Lung (tissue), 11 donors: ENCODE measurements at regions not wholly inside any gene's neighbourhood (a gene's known extent, or its start where the extent isn't known, plus 50 kb on each side); places are given as distances from the start of the nearest gene placed in this dataset.

Experiments
- ATAC-seq: fragments of 200-7000 bp; cut with Tn5 transposase; one replicate; pipeline ENCODE4 v1.9.1; 2020; ENCODE audit warnings: moderate number of reproducible peaks; ENCODE audit not compliant: insufficient read depth, low FRiP score
- DNase-seq, 3 donors: peaks; one replicate each; pipeline ENCODE4 v3.0.0-alpha.2; 2013 to 2017
- H3K27ac ChIP-seq, 2 donors: one replicate each; pipeline ENCODE4 v1.5.1; 2013; ENCODE audit warnings: mild to moderate bottlenecking in 2 of 2, moderate library complexity in 2 of 2, control low read depth in 1 of 2, inconsistent platforms in 1 of 2, low read depth in 1 of 2, low read length in 1 of 2
- H3K27me3 ChIP-seq, 3 donors: one replicate each; pipeline ENCODE4 v1.5.1; 2013; ENCODE audit warnings: low read length in 2 of 3; ENCODE audit not compliant: control insufficient read depth in 3 of 3, insufficient read depth in 3 of 3
- H3K36me3 ChIP-seq, 4 donors: one replicate each; pipeline ENCODE4 v1.5.1; 2013; ENCODE audit warnings: low read length in 4 of 4, mild to moderate bottlenecking in 1 of 4, moderate library complexity in 1 of 4; ENCODE audit not compliant: control insufficient read depth in 4 of 4, insufficient read depth in 4 of 4
- H3K4me1 ChIP-seq, 5 donors: one replicate each; pipeline ENCODE4 v1.5.1; 2013; ENCODE audit warnings: low read length in 5 of 5, mild to moderate bottlenecking in 2 of 5, moderate library complexity in 1 of 5; ENCODE audit not compliant: control insufficient read depth in 5 of 5, insufficient read depth in 5 of 5
- H3K4me3 ChIP-seq: one replicate; pipeline ENCODE4 v1.5.1; 2013; ENCODE audit warnings: mild to moderate bottlenecking, control low read depth, moderate library complexity
- H3K9ac ChIP-seq, 2 donors: one replicate each; pipeline ENCODE4 v1.5.1; 2013; ENCODE audit warnings: low read length in 2 of 2, control low read depth in 1 of 2; ENCODE audit not compliant: insufficient read depth in 1 of 2
- H3K9me3 ChIP-seq, 4 donors: one replicate each; pipeline ENCODE4 v1.5.1; 2013; ENCODE audit warnings: low read length in 3 of 4, mild to moderate bottlenecking in 1 of 4, moderate library complexity in 1 of 4; ENCODE audit not compliant: control insufficient read depth in 4 of 4, insufficient read depth in 3 of 4
- WGBS, 2 donors: extraction: QIAGEN DNeasy Blood & Tissue Kit; methylation state at CpG; one replicate each; pipeline ENCODE4 v1.1.7; 2013; 5-methylcytosine and 5-hydroxymethylcytosine counted together
- TF ChIP-seq, protein P1 (sequence below): IDR thresholded peaks from 2 replicates; pipeline ENCODE4 v1.5.1; 2012; ENCODE audit warnings: mild to moderate bottlenecking; ENCODE audit errors: control extremely low read depth, extremely low read depth
- donor health status: control.
- donor health status: control.
- donor health status: Bipolar disorder and iron deficiency.
- donor health status: healthy.
- donor health status: DM: yes; HTN: yes; CAD: no.

DNA sequence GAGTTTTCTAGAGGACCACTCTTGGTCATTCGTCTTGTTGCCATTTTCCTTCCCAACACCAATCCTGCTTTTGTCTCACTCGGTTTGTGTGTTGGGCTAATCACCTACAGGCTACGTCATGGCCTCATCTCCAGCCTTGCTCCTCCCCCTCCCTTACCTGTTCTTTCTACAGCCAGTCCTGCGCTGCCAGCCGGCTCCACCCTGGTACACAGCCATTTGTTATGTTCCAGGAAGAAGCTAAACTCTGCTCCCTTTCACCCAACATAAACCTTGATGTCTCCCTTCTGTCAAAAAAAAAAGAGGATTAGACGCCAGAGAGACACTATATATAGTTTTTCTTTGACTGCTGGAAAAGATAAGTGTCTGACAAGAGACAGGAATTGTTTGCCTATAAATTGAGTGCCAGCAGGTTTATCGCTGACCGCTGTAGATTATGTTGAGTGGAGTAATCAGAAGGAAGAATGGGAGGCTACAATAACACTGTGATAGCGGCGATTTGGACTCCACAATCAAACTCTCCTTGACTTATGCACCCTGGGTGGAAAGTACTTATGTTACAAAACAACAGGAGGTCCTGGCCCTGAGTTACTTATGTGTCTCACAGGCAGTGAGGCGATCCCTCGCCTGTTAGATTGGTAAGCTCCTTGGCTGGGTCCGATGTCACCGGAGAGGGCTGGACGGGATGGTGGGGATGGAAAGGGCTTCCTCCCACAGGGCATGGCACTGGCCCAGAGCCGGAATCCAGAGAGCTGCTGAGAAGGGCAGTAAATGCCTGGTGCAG lies 171.3 kb upstream of the BMPER start:
- 57 to 74% methylated on average over 16 of the region's 16 CpGs for WGBS, 2 donors
- no peak for ATAC-seq
- no peak overlapping the region for H3K4me3 ChIP-seq
- TF ChIP-seq, protein P1, sequence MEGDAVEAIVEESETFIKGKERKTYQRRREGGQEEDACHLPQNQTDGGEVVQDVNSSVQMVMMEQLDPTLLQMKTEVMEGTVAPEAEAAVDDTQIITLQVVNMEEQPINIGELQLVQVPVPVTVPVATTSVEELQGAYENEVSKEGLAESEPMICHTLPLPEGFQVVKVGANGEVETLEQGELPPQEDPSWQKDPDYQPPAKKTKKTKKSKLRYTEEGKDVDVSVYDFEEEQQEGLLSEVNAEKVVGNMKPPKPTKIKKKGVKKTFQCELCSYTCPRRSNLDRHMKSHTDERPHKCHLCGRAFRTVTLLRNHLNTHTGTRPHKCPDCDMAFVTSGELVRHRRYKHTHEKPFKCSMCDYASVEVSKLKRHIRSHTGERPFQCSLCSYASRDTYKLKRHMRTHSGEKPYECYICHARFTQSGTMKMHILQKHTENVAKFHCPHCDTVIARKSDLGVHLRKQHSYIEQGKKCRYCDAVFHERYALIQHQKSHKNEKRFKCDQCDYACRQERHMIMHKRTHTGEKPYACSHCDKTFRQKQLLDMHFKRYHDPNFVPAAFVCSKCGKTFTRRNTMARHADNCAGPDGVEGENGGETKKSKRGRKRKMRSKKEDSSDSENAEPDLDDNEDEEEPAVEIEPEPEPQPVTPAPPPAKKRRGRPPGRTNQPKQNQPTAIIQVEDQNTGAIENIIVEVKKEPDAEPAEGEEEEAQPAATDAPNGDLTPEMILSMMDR: no peak
- no peaks in the 10 kb centered on the region for H3K27me3 ChIP-seq
- H3K36me3 ChIP-seq: no peaks in the 10 kb centered on the region
- H3K9me3 ChIP-seq: peaks cover 0 to 2% (median 0%) of the 10 kb centered on the region in 4 donors
- no peak overlapping the region for H3K27ac ChIP-seq
- H3K9ac ChIP-seq: no peak overlapping the region
- peaks cover 0 to 59% (median 28%) of the 10 kb centered on the region in 5 donors for H3K4me1 ChIP-seq
- DNase-seq: peak in 1 of 3 donors; percentile 73

- H3K4me1 ChIP-seq: peaks cover 0 to 45% (median 20%) of the 10 kb centered on the region in 5 donors
- H3K27ac ChIP-seq: no peak overlapping the region
- DNase-seq: no peak
- no peak overlapping the region for H3K4me3 ChIP-seq
- TF ChIP-seq, protein P1: no peak
- H3K9ac ChIP-seq: no peak overlapping the region
- peaks cover 0 to 2% (median 0%) of the 10 kb centered on the region in 4 donors for H3K9me3 ChIP-seq
- no peaks in the 10 kb centered on the region for H3K27me3 ChIP-seq
- no peaks in the 10 kb centered on the region for H3K36me3 ChIP-seq
- ATAC-seq: no peak
- WGBS, 2 donors: 95 to 96% methylated on average over 5 of the region's 5 CpGs
Observed at GRCh38 chr7:33735403-33735802, 169.9 kb upstream of the BMPER start.

GRCh38 chr7:33736521-33737221 lies 168.7 kb upstream of the BMPER start:
- ATAC-seq: no peak
- no peak overlapping the region for H3K9ac ChIP-seq
- WGBS, 2 donors: 82 to 92% methylated on average over 6 of the region's 6 CpGs

More at GRCh38 chr7:33736521-33737221, 168.7 kb upstream of the BMPER start:
- H3K27me3 ChIP-seq: no peaks in the 10 kb centered on the region
- no peaks in the 10 kb centered on the region for H3K36me3 ChIP-seq
- H3K4me3 ChIP-seq: no peak overlapping the region
- no peak for DNase-seq
- H3K27ac ChIP-seq: no peak overlapping the region
- H3K9me3 ChIP-seq: peaks cover 0 to 2% (median 0%) of the 10 kb centered on the region in 4 donors
- peaks cover 0 to 33% (median 12%) of the 10 kb centered on the region in 5 donors for H3K4me1 ChIP-seq
- TF ChIP-seq, protein P1: no peak
